BJ (cell line): ENCODE measurements at regions not wholly inside any gene's neighbourhood (a gene's known extent, or its start where the extent isn't known, plus 50 kb on each side); places are given as distances from the start of the nearest gene placed in this dataset.

Source experiments
- CTCF ChIA-PET: fragments of 350-600 bp; formaldehyde crosslinking; extraction: SDS; loops from one replicate; lab custom pipeline; 2021; ENCODE audit warnings: antibody characterized with exemption, inconsistent platforms; lab: Yijun Ruan, JAX
- POLR2A ChIA-PET: fragments of 300-600 bp; sonication (Branson Sonifier 250); formaldehyde crosslinking; extraction: SDS; loops from one replicate; lab custom pipeline; 2021; ENCODE audit warnings: antibody characterized with exemption; lab: Charles Lee
- DNase-seq: peaks from one replicate; pipeline ENCODE4 v3.0.0-alpha.2; 2011; ENCODE audit warnings: low read depth
- H3K27me3 ChIP-seq: 2 replicates; pipeline ENCODE4 v1.6.0; 2011; ENCODE audit warnings: low read length; ENCODE audit not compliant: control insufficient read depth, insufficient read depth
- H3K36me3 ChIP-seq: 2 replicates; pipeline ENCODE4 v1.5.1; 2011; ENCODE audit warnings: low read length; ENCODE audit not compliant: control insufficient read depth, insufficient read depth
- H3K4me3 ChIP-seq: 2 replicates; pipeline ENCODE4 v1.5.1; 2011; ENCODE audit warnings: low read depth, mild to moderate bottlenecking, control low read depth, low read length
- TF ChIP-seq, protein P1 (sequence below): IDR thresholded peaks from 2 replicates; pipeline ENCODE4 v1.5.1; 2011; ENCODE audit warnings: low read depth, mild to moderate bottlenecking, control low read depth, inconsistent platforms, low read length, moderate library complexity; ENCODE audit not compliant: insufficient read depth

DNA sequence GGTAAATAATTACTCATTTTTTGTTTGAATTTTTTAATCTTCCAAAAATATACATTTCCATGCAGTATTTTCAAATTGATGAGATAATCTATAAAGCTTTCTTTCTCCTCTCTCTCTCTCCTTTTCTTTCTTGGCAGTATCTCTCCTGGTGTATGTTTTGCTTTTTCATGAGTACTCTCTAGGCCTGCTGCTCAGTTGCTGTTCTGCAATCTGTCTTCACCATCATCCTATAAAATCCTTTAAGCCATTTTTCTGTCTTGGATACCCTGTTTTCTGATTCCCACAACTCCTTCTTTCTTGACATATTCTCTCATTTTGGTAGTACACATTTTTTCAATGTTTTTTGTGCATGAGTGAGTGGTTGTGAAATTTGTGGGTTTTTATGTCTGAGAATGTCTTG is 1558.1 kb upstream of the LRRTM3 start:
- Histone ChIP-seq H3K27me3 (no peaks in the 10 kb centered on the region), H3K36me3 (no peaks in the 10 kb centered on the region), H3K4me3 (no peak overlapping the region)
- TF ChIP-seq, protein P1, sequence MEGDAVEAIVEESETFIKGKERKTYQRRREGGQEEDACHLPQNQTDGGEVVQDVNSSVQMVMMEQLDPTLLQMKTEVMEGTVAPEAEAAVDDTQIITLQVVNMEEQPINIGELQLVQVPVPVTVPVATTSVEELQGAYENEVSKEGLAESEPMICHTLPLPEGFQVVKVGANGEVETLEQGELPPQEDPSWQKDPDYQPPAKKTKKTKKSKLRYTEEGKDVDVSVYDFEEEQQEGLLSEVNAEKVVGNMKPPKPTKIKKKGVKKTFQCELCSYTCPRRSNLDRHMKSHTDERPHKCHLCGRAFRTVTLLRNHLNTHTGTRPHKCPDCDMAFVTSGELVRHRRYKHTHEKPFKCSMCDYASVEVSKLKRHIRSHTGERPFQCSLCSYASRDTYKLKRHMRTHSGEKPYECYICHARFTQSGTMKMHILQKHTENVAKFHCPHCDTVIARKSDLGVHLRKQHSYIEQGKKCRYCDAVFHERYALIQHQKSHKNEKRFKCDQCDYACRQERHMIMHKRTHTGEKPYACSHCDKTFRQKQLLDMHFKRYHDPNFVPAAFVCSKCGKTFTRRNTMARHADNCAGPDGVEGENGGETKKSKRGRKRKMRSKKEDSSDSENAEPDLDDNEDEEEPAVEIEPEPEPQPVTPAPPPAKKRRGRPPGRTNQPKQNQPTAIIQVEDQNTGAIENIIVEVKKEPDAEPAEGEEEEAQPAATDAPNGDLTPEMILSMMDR: no peak
- no peak for DNase-seq
- CTCF ChIA-PET: no interaction called here
- POLR2A ChIA-PET: no interaction called here

DNA sequence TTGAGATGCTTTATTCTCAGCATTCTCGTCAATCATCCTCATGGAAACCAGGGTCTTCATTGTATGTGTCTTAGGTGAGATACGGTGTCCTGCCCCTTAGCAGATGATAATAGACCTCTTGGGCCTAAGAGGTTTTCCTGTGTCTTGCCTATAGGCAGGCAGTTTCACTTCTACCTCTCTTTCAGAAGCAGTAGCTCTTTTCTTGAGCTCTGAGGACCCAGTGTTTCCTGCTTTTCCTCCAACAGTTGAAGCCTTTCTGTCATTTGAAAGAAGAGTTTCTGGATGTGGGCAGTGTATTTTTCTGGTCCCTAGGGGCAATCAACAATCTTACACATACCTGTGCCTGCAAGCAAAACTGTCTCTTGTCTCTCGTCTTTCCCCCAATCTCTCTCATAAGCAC is 1550.3 kb upstream of the LRRTM3 start:
- POLR2A ChIA-PET: no interaction called here

DNA sequence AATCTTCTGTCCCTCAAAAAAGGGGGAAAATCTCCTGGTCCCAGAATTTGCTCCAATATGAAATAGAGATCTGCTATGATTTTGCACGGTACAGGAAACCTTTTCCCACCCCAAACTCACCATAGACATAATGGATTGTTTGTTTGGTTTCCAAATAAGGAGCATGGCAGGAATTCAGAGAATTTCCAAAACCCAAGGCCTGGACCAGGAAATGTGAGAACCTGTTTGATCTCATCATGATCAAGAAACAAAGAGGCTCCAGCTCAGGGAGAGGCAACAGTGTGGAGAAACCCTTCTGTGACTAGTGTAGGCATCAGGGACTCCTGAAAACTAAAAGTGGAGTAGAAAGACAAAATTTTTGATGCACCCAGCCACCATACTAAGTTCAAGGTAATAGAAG is 1548.1 kb upstream of the LRRTM3 start:
- Histone ChIP-seq H3K4me3 (no peak overlapping the region), H3K36me3 (no peaks in the 10 kb centered on the region), H3K27me3 (no peaks in the 10 kb centered on the region)
- ChIA-PET POLR2A (no interaction called here), CTCF (no interaction called here)
- DNase-seq: no peak
- TF ChIP-seq, protein P1: no peak

More for the DNA sequence above, 1550.3 kb upstream of the LRRTM3 start:
- no peak for DNase-seq
- TF ChIP-seq, protein P1: no peak
- Histone ChIP-seq H3K27me3 (no peaks in the 10 kb centered on the region), H3K4me3 (no peak overlapping the region), H3K36me3 (no peaks in the 10 kb centered on the region)
- CTCF ChIA-PET: interaction anchor here (0.5 kb wide), 1 partner anchor 14 kb away, joined by 3 read pairs; no protein-coding TSS in a partner anchor

DNA sequence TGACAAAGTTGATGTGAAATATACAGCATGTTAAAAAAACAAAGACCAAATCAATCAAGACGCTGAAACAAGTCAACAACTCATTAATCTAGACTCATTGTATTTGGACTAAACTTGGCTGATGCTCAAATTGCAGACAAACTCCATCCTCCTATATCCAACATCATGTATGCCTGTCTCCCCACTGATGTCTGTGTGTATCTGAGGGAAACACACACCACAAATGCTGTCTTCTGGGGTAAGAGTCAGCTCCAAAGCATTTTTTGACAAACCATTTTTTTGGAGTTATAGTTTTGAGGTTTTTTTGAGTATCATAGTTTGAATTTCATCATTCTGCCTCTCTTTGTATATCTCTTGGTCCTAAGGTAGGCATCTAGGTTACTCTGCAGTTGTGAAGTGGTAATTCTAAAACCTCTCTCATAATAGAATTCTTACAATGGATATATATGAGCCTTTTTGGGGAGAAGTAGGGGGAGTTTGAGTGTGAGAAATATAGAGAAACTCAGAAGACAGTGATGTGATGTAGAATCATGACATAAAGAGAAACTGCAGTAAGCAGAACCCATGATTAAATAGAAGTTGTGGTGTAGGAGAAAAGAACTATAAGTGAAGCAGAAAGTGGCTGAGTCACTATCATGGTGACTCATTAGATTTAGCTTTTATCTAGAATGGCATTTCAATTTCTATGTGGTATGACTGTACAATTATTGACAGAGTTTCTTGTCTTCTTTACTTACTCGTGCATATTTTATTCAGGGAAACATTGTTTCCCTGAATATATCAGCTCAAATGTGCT is 1531.1 kb upstream of the LRRTM3 start:
- TF ChIP-seq, protein P1: no peak
- Histone ChIP-seq H3K4me3 (no peak overlapping the region), H3K27me3 (no peaks in the 10 kb centered on the region), H3K36me3 (no peaks in the 10 kb centered on the region)
- no peak for DNase-seq
- ChIA-PET CTCF (no interaction called here), POLR2A (no interaction called here)

DNA sequence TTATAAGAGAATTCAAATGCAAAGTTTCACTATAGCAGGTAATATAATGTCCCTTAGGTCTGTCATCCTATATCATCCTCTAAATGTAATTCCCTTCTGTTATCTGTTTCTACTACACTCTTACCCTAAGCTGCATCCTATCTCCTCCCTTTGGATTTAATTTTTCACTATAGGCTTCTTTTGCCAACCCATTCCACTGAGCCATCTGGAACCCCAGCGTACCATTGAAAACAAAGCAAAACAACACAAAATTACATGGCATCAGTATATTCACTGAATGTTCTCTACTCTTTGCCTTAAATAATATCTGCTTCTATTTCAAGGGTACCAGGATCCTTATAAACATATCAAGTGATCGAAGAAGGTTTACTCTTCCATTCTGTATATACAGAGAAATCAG is 1530.2 kb upstream of the LRRTM3 start:
- H3K36me3 ChIP-seq: no peaks in the 10 kb centered on the region
- H3K4me3 ChIP-seq: no peak overlapping the region
- no peaks in the 10 kb centered on the region for H3K27me3 ChIP-seq
- POLR2A ChIA-PET: no interaction called here
- DNase-seq: no peak
- CTCF ChIA-PET: no interaction called here
- TF ChIP-seq, protein P1: no peak
